GM18508 (cell line): ENCODE measurements at regions not wholly inside any gene's neighbourhood (a gene's known extent, or its start where the extent isn't known, plus 50 kb on each side); places are given as distances from the start of the nearest gene placed in this dataset.
"Not testable (repeated sequence)": the region's sequence is repeated elsewhere in the genome, so short reads cannot be mapped to it uniquely, and the experiment has no call there.

Experiments
- ATAC-seq: cut with Tn5 transposase; IDR thresholded peaks from one replicate; pipeline ENCODE4 v1.9.1; 2021; ENCODE audit warnings: moderate number of reproducible peaks; ENCODE audit not compliant: insufficient read depth, unreplicated experiment

- ATAC-seq = no peak
These were observed 806.7 kb upstream of the PRMT6 start for GRCh38 chr1:106249810-106250209.

DNA sequence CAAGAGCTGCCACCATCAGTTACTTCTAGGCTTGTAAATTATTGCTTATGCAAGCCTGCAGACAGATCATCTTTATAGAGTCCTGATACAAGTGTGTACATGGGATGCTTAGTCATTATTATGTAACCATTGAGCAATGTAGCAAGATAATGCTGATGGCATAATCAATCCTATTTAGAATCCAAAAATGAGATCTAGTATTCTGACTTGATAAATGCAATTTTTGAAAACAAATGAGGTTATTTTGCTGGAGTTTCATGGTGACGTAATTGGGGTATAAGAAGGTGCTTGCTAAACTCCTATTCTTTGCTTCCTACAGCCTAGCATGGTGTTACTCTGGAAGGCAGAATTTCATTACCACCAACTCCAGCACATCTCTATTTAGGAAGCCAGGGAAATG, 801.7 kb upstream of the PRMT6 start:
- ATAC-seq = no peak

- no peak for ATAC-seq
These were observed 789.7 kb upstream of the PRMT6 start for GRCh38 chr1:106266786-106267185.

DNA sequence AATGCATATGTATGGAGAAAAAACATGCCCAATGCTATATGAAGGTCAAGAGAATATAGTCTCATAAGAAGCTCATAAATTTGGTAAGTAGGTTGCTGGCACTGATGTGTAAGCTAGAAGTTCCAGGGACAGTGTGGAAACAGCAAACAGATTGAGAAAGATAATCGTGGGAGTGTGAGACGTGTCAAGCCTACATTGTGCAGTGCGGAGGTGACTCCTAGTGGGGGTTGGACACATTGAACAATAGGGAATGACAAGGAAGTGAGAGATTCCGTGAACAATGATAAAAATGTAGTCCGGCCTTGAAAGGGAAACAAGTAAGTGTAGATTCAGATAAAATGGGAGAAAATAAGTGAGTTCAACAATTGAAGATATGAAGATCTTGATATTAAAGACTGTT, 788.4 kb upstream of the PRMT6 start:
- ATAC-seq = no peak

- no peak for ATAC-seq
These were observed 779.6 kb upstream of the PRMT6 start for GRCh38 chr1:106276871-106277270.

DNA sequence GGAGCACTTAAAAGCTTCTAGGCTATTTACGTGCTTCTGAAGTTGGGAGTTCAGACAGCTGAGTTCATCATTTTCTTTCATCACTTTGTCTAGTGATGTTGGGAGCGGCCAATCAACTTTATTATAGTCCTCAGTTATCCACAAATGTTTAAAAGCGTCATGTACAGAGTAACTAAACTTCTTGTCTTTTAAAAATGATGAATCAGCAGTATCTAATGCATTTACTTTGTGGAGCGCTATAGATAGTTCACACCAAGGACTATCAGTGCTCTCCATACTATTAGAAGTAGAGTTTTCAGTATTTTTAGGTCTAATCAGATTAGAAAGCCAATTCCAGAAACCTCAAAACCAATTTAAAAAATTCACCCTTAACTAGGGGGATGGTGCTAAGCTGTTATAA, 778.7 kb upstream of the PRMT6 start:
- no peak for ATAC-seq

DNA sequence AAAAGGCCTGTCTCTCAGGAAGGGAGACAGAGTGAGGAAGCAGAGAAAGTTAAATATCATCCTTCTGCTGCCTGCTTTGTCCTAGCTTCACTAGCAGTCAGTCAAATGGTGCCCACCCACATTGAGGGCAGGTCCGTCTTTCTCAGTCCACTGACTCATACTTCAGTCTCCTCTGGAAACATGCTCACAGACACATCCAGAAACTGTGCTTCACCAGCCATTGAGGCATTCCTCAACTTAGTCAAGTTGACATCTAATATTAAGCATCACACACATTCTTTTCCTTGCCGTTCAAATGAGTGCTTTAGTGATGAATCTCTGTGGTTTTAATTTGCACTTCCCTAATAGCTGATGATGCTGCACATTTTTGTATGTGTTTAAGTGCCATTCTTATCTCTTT, 777.8 kb upstream of the PRMT6 start:
- ATAC-seq = no peak

- ATAC-seq = no peak
These were observed 767.1 kb upstream of the PRMT6 start for GRCh38 chr1:106289265-106289928.

DNA sequence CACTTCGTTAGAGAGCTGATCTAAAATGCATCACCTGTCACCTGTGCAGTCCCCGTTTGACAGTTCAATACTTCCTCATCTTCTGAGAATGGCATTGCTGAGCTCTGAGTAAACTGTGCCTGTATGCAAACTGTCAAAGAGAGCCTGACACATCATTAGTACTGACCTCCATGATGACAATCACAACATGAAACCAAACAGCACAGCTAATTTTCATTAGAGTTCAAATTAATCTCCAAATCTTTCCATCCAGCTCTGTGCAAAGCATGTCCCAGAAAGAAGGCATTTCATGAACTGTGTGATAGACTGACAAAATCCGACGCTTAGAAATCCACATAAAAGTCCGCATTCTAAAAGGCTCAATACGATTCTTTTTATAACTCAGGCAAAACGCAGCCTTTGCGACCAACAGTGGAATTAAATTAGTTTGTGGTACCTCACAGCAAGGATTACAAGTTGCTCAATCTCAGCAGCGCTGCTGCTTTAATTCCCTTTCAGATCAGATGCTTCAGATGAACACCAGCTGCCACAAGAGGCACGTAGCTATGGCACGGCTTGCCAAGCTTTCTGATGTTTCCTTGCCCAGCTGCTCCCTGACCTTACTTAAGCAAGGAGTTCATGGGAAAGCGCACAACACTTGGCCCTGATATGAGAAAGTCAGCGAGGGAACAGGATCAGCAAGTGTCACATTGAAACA, 765.5 kb upstream of the PRMT6 start:
- ATAC-seq = no peak

GRCh38 chr1:106292130-106292529, 764.3 kb upstream of the PRMT6 start:
- no peak for ATAC-seq

- ATAC-seq = no peak
These were observed 760.0 kb upstream of the PRMT6 start for GRCh38 chr1:106296431-106296830.

DNA sequence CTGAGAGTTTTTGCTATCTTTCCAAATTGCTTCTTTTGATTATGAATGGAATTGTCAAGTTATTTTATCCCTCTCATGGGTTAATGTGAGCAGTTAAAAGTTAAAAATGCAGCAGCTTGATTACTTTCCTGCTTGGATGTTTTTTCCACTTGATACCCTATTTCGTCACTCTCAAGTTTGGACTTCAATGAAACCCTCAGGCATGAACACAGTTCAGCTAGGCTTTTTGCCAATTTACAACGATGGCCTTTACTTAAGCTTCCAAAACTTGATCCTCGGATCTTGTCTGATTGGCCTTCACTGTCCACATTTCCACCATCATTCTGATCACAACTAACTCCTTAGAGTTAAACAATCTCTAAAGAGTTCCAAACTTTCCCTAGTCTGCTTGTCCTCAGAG, 752.4 kb upstream of the PRMT6 start:
- no peak for ATAC-seq

- ATAC-seq = no peak
These were observed 736.9 kb upstream of the PRMT6 start for GRCh38 chr1:106319612-106320011.

- ATAC-seq = no peak
These were observed 730.9 kb upstream of the PRMT6 start for GRCh38 chr1:106325600-106325999.

DNA sequence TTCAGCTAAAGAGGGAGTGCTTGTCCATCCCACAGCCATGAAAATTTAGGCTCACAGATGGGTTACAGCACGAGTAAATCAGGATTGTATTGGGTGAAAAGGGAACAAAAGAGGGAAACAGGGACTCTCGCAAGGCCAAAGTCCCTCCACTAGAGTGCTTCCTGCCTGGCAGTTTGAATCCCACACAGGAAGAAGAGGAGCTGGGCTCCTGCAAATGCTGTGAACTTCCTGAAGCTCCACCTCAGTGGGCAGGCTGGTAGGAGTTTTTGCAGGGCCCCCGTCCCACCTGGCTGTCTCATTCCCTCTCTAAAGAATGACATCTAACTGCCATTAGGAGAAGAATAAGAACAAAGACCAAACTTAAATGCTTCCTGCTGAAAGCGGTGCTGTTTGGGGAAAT, 712.0 kb upstream of the PRMT6 start:
- no peak for ATAC-seq

- ATAC-seq = no peak
These were observed 696.2 kb upstream of the PRMT6 start for GRCh38 chr1:106360252-106360651.

DNA sequence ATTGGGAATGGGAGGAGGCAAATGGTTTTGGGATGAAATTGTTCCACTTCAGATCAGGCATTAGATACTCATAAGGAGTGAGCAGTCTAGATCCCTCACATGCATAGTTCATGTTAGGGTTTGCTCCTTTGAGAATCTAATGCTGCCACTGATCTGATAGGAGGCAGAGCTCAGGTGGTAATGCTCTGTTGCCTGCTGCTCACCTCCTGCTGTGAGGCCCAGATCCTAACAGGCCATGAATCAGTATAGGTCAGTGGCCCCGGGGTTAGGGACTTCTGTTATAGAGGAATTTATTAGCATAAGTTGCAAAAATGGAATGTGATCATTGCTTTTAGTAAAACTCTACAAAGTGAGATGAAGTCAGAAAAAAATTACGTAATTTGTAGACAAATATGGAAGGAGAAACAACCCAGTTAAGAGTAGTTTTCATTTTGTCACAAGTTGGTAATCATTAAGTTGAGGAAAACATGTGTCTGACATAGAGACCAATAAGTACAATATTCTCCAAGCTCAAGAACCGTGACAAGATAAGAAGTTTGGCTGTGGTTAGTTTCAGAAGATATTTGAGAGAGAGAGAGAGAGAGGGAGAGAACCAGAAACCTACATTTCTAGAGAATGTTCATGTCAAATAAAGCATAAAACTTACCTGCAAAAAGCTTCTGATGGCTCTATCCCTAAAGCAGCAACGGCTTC, 689.7 kb upstream of the PRMT6 start:
- peak; percentile 53 for ATAC-seq

DNA sequence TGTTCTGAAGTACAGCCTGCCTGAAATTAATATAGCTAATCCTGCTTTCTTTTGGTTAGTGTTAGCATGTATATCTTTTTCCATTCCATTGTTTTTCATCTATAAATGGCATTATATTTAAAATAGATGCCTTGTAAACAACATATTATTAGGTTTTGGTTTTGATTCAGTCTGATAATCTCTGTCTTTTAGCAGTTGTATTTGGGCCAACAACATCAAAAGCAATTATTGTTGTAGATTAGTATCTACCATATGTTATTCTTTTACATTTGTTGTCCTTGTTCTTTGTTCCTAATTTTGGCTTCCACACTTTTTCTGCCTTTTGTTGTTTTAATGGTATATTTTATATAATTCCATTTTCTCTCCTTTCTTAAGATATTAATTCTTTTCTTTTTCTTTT, 678.2 kb upstream of the PRMT6 start:
- ATAC-seq = no peak

- ATAC-seq = no peak
These were observed 675.7 kb upstream of the PRMT6 start for GRCh38 chr1:106380772-106381171.

GRCh38 chr1:106389160-106389559, 667.3 kb upstream of the PRMT6 start:
- ATAC-seq = not testable (repeated sequence)

DNA sequence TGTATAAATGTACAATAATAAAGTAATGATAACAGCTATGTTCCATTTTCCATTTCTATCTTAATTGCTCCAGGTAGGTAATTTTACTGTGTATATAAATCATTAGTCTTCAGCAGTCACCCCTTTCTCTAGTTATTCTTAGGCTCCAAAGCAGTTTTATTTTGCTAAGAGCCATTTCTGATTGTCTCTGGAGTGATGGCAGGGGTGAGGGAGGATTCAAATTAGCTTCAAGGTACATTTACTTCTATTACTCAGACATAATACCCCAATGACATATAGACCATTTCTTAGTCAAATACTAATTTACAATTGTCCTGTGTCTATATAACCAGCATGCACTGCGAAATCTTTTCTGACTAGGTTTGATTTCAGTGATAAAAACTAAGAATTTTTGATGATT, 663.4 kb upstream of the PRMT6 start:
- no peak for ATAC-seq

GRCh38 chr1:106396020-106396419, 660.5 kb upstream of the PRMT6 start:
- ATAC-seq = no peak
